T-helper 17 cell (primary cell): ENCODE measurements at regions not wholly inside any gene's neighbourhood (a gene's known extent, or its start where the extent isn't known, plus 50 kb on each side); places are given as distances from the start of the nearest gene placed in this dataset.

Source experiments
- ATAC-seq: fragments of 150-1000 bp; cut with Tn5 transposase; 2 replicates; pipeline ENCODE4 v1.10.0; 2021; ENCODE audit warnings: mild to moderate bottlenecking, moderate library complexity
- DNase-seq, 3 donors: peaks; one replicate each; pipeline versions ENCODE4 v3.0.0 to v3.0.0-alpha.2; 2020 to 2021
- H3K9me3 ChIP-seq: one replicate; pipeline ENCODE4 v1.7.0; 2013; ENCODE audit warnings: low read length, mild to moderate bottlenecking; ENCODE audit not compliant: control insufficient read depth, poor library complexity, severe bottlenecking
- H3K27ac Mint-ChIP-seq: one replicate; pipeline ENCODE4 v1.8.0; 2022; ENCODE audit warnings: mild to moderate bottlenecking, moderate library complexity, mixed read lengths
- H3K27me3 Mint-ChIP-seq: one replicate; pipeline ENCODE4 v1.8.0; 2022; ENCODE audit warnings: mixed read lengths
- H3K36me3 Mint-ChIP-seq: one replicate; pipeline ENCODE4 v1.8.0; 2022; ENCODE audit warnings: low read depth, mixed read lengths
- H3K4me1 Mint-ChIP-seq: one replicate; pipeline ENCODE4 v1.8.0; 2022; ENCODE audit warnings: mild to moderate bottlenecking, mixed read lengths
- H3K4me3 Mint-ChIP-seq: one replicate; pipeline ENCODE4 v1.8.0; 2022; ENCODE audit warnings: mild to moderate bottlenecking, moderate library complexity, mixed read lengths

GRCh38 chr18:30406728-30407127 lies 635.8 kb downstream of the DSC3 start:
- Mint-ChIP-seq H3K27me3 (no peaks in the 10 kb centered on the region), H3K4me3 (no peak overlapping the region), H3K27ac (no peak overlapping the region), H3K36me3 (no peaks in the 10 kb centered on the region), H3K4me1 (no peaks in the 10 kb centered on the region)
- ATAC-seq (no peak), DNase-seq (no peak)
- no peaks in the 10 kb centered on the region for H3K9me3 ChIP-seq

GRCh38 chr18:30405038-30405437 lies 637.5 kb downstream of the DSC3 start:
- no peak overlapping the region for H3K4me3 Mint-ChIP-seq
- H3K27me3 Mint-ChIP-seq = no peaks in the 10 kb centered on the region
- H3K36me3 Mint-ChIP-seq = no peaks in the 10 kb centered on the region
- ATAC-seq = no peak
- DNase-seq = no peak
- H3K9me3 ChIP-seq = no peaks in the 10 kb centered on the region
- no peak overlapping the region for H3K27ac Mint-ChIP-seq
- no peaks in the 10 kb centered on the region for H3K4me1 Mint-ChIP-seq

- no peaks in the 10 kb centered on the region for H3K36me3 Mint-ChIP-seq
- H3K9me3 ChIP-seq = no peaks in the 10 kb centered on the region
- no peak overlapping the region for H3K4me3 Mint-ChIP-seq
- no peaks in the 10 kb centered on the region for H3K27me3 Mint-ChIP-seq
- no peak overlapping the region for H3K27ac Mint-ChIP-seq
- no peaks in the 10 kb centered on the region for H3K4me1 Mint-ChIP-seq
- DNase-seq (no peak), ATAC-seq (no peak)
These were observed 638.1 kb downstream of the DSC3 start for GRCh38 chr18:30404422-30404821.

GRCh38 chr18:30403278-30403677 lies 639.3 kb downstream of the DSC3 start:
- no peak overlapping the region for H3K27ac Mint-ChIP-seq
- no peaks in the 10 kb centered on the region for H3K27me3 Mint-ChIP-seq
- DNase-seq = no peak
- H3K9me3 ChIP-seq = no peaks in the 10 kb centered on the region
- no peak overlapping the region for H3K4me3 Mint-ChIP-seq
- ATAC-seq = no peak
- no peaks in the 10 kb centered on the region for H3K4me1 Mint-ChIP-seq
- H3K36me3 Mint-ChIP-seq = no peaks in the 10 kb centered on the region

GRCh38 chr18:30387401-30387800 lies 655.1 kb downstream of the DSC3 start:
- no peaks in the 10 kb centered on the region for H3K36me3 Mint-ChIP-seq
- H3K27ac Mint-ChIP-seq = no peak overlapping the region
- H3K9me3 ChIP-seq = no peaks in the 10 kb centered on the region
- ATAC-seq (no peak), DNase-seq (no peak)
- no peaks in the 10 kb centered on the region for H3K27me3 Mint-ChIP-seq
- H3K4me1 Mint-ChIP-seq = no peaks in the 10 kb centered on the region
- no peak overlapping the region for H3K4me3 Mint-ChIP-seq

- ATAC-seq = no peak
- H3K9me3 ChIP-seq = no peaks in the 10 kb centered on the region
- Mint-ChIP-seq H3K4me1 (no peaks in the 10 kb centered on the region), H3K27me3 (no peaks in the 10 kb centered on the region), H3K36me3 (no peaks in the 10 kb centered on the region), H3K4me3 (no peak overlapping the region), H3K27ac (no peak overlapping the region)
- no peak for DNase-seq
These were observed 655.9 kb downstream of the DSC3 start for GRCh38 chr18:30386624-30387023.

GRCh38 chr18:30385684-30386083 lies 656.9 kb downstream of the DSC3 start:
- ATAC-seq (no peak), DNase-seq (no peak)
- no peaks in the 10 kb centered on the region for H3K9me3 ChIP-seq
- Mint-ChIP-seq H3K27me3 (no peaks in the 10 kb centered on the region), H3K36me3 (no peaks in the 10 kb centered on the region), H3K4me3 (no peak overlapping the region), H3K27ac (no peak overlapping the region), H3K4me1 (no peaks in the 10 kb centered on the region)

GRCh38 chr18:30381826-30382225 lies 660.7 kb downstream of the DSC3 start:
- DNase-seq (no peak), ATAC-seq (no peak)
- no peaks in the 10 kb centered on the region for H3K9me3 ChIP-seq
- Mint-ChIP-seq H3K36me3 (no peaks in the 10 kb centered on the region), H3K27ac (no peak overlapping the region), H3K27me3 (no peaks in the 10 kb centered on the region), H3K4me3 (no peak overlapping the region), H3K4me1 (no peaks in the 10 kb centered on the region)

GRCh38 chr18:30378097-30378496 lies 664.4 kb downstream of the DSC3 start:
- ATAC-seq = no peak
- Mint-ChIP-seq H3K36me3 (no peaks in the 10 kb centered on the region), H3K4me3 (no peak overlapping the region), H3K4me1 (no peaks in the 10 kb centered on the region), H3K27ac (no peak overlapping the region), H3K27me3 (no peaks in the 10 kb centered on the region)
- no peak for DNase-seq
- H3K9me3 ChIP-seq = no peaks in the 10 kb centered on the region

GRCh38 chr18:30376515-30376914 lies 666.0 kb downstream of the DSC3 start:
- Mint-ChIP-seq H3K4me1 (no peaks in the 10 kb centered on the region), H3K27me3 (no peaks in the 10 kb centered on the region), H3K4me3 (no peak overlapping the region), H3K36me3 (no peaks in the 10 kb centered on the region), H3K27ac (no peak overlapping the region)
- DNase-seq = no peak
- H3K9me3 ChIP-seq = no peaks in the 10 kb centered on the region
- ATAC-seq = no peak

GRCh38 chr18:30361864-30362540 lies 680.5 kb downstream of the DSC3 start:
- Mint-ChIP-seq H3K27ac (no peak overlapping the region), H3K27me3 (no peaks in the 10 kb centered on the region), H3K4me1 (no peaks in the 10 kb centered on the region), H3K36me3 (no peaks in the 10 kb centered on the region), H3K4me3 (no peak overlapping the region)
- H3K9me3 ChIP-seq = no peaks in the 10 kb centered on the region
- ATAC-seq = no peak
- DNase-seq = no peak

- ATAC-seq (no peak), DNase-seq (no peak)
- no peaks in the 10 kb centered on the region for H3K9me3 ChIP-seq
- no peaks in the 10 kb centered on the region for H3K36me3 Mint-ChIP-seq
- H3K4me3 Mint-ChIP-seq = no peak overlapping the region
- no peaks in the 10 kb centered on the region for H3K27me3 Mint-ChIP-seq
- H3K27ac Mint-ChIP-seq = no peak overlapping the region
- H3K4me1 Mint-ChIP-seq = no peaks in the 10 kb centered on the region
These were observed 683.0 kb downstream of the DSC3 start for GRCh38 chr18:30359521-30359920.

GRCh38 chr18:30358555-30358954 lies 684.0 kb downstream of the DSC3 start:
- Mint-ChIP-seq H3K27me3 (no peaks in the 10 kb centered on the region), H3K4me1 (no peaks in the 10 kb centered on the region), H3K27ac (no peak overlapping the region), H3K36me3 (no peaks in the 10 kb centered on the region), H3K4me3 (no peak overlapping the region)
- H3K9me3 ChIP-seq = no peaks in the 10 kb centered on the region
- DNase-seq = no peak
- no peak for ATAC-seq

GRCh38 chr18:30352551-30353168 lies 689.9 kb downstream of the DSC3 start:
- ATAC-seq = no peak

More at GRCh38 chr18:30352551-30353168, 689.9 kb downstream of the DSC3 start:
- Mint-ChIP-seq H3K4me1 (no peaks in the 10 kb centered on the region), H3K27me3 (no peaks in the 10 kb centered on the region), H3K36me3 (no peaks in the 10 kb centered on the region), H3K27ac (no peak overlapping the region), H3K4me3 (no peak overlapping the region)
- DNase-seq = no peak
- H3K9me3 ChIP-seq = no peaks in the 10 kb centered on the region
